G401.6 (cell line): ENCODE measurements at regions not wholly inside any gene's neighbourhood (a gene's known extent, or its start where the extent isn't known, plus 50 kb on each side); places are given as distances from the start of the nearest gene placed in this dataset.
A peak's percentile ranks its signal among the peaks of the same experiment; 100 is the strongest.
"Not testable (repeated sequence)": the region's sequence is repeated elsewhere in the genome, so short reads cannot be mapped to it uniquely, and the experiment has no call there.

Source experiments
- FAIRE-seq: peaks from 2 replicates; lab custom pipeline; 2012; peaks lifted over from hg19 to GRCh38; lab: Jason Lieb, UNC

GRCh38 chr10:52951824-52952223 is 179.2 kb upstream of the MBL2 start:
- no peak for FAIRE-seq

GRCh38 chr10:52950578-52950977 is 178.0 kb upstream of the MBL2 start:
- FAIRE-seq, result no peak

GRCh38 chr10:52949899-52950298 is 177.3 kb upstream of the MBL2 start:
- no peak for FAIRE-seq

GRCh38 chr10:52946486-52946885 is 173.9 kb upstream of the MBL2 start:
- no peak for FAIRE-seq

- FAIRE-seq, result not testable (repeated sequence)
Observed at GRCh38 chr10:52945521-52945920, 172.9 kb upstream of the MBL2 start.

GRCh38 chr10:52940921-52941320 is 168.3 kb upstream of the MBL2 start:
- no peak for FAIRE-seq

GRCh38 chr10:52939894-52940293 is 167.3 kb upstream of the MBL2 start:
- no peak for FAIRE-seq

- no peak for FAIRE-seq
Observed at GRCh38 chr10:52933748-52934147, 161.2 kb upstream of the MBL2 start.

- no peak for FAIRE-seq
Observed at GRCh38 chr10:52927678-52928077, 155.1 kb upstream of the MBL2 start.

- FAIRE-seq, result no peak
Observed at GRCh38 chr10:52923520-52923919, 150.9 kb upstream of the MBL2 start.

- no peak for FAIRE-seq
Observed at GRCh38 chr10:52918714-52919305, 146.2 kb upstream of the MBL2 start.

GRCh38 chr10:52915391-52915790 is 142.8 kb upstream of the MBL2 start:
- no peak for FAIRE-seq

- FAIRE-seq, result no peak
Observed at GRCh38 chr10:52911163-52911562, 138.6 kb upstream of the MBL2 start.

GRCh38 chr10:52908478-52908877 is 135.9 kb upstream of the MBL2 start:
- FAIRE-seq, result no peak

GRCh38 chr10:52906046-52906445 is 133.5 kb upstream of the MBL2 start:
- FAIRE-seq, result no peak

- FAIRE-seq, result no peak
Observed at GRCh38 chr10:52903397-52903938, 130.9 kb upstream of the MBL2 start.

- no peak for FAIRE-seq
Observed at GRCh38 chr10:52900593-52900992, 128.0 kb upstream of the MBL2 start.

- no peak for FAIRE-seq
Observed at GRCh38 chr10:52897162-52897561, 124.6 kb upstream of the MBL2 start.

GRCh38 chr10:52895059-52895458 is 122.5 kb upstream of the MBL2 start:
- no peak for FAIRE-seq

GRCh38 chr10:52890281-52890680 is 117.7 kb upstream of the MBL2 start:
- FAIRE-seq, result no peak

- no peak for FAIRE-seq
Observed at GRCh38 chr10:52889611-52890010, 117.0 kb upstream of the MBL2 start.

GRCh38 chr10:52883996-52884871 is 111.7 kb upstream of the MBL2 start:
- FAIRE-seq, result peak; percentile 89

- no peak for FAIRE-seq
Observed at GRCh38 chr10:52879091-52879807, 106.7 kb upstream of the MBL2 start.
